ENCODE measurements at regions not wholly inside any gene's neighbourhood (a gene's known extent, or its start where the extent isn't known, plus 50 kb on each side); places are given as distances from the start of the nearest gene placed in this dataset.

- H3K9me3 Mint-ChIP-seq = peaks cover 21% of the 10 kb centered on the region; the same call in 1 of the 2 replicates
- H3K36me3 Mint-ChIP-seq (ENCODE audit: low read depth) = no peaks in the 10 kb centered on the region
Observed at GRCh38 chr2:239789711-239790110, 235.4 kb downstream of the NDUFA10 start.

DNA sequence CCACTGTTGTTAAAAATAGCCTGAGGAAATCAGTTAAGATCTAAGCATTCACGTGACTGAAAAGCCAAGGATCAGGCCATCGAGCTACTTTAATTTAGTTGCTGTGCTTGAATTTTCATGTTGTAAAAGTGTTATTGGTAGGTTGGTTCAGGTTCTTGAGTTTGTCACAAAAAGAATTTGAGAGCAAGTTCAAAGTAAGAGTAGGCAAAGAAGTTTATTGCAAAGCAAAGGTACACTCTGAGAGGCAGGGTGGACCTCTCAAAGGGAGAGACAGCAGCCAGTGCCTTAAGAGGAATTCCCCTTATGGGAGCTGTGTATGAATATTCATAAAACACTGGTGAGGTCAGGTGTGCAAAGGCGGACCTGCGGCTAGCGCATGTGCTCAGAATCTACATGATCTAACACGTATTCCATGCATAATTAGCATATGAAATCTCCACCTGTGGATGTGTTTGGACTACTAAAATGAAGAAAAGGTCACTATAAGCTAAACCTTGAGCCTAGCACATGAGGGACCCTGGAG lies 236.5 kb downstream of the NDUFA10 start:
- peaks cover 4% of the 10 kb centered on the region for H3K27me3 Mint-ChIP-seq (ENCODE audit: insufficient read depth)
- TF ChIP-seq, protein P1, sequence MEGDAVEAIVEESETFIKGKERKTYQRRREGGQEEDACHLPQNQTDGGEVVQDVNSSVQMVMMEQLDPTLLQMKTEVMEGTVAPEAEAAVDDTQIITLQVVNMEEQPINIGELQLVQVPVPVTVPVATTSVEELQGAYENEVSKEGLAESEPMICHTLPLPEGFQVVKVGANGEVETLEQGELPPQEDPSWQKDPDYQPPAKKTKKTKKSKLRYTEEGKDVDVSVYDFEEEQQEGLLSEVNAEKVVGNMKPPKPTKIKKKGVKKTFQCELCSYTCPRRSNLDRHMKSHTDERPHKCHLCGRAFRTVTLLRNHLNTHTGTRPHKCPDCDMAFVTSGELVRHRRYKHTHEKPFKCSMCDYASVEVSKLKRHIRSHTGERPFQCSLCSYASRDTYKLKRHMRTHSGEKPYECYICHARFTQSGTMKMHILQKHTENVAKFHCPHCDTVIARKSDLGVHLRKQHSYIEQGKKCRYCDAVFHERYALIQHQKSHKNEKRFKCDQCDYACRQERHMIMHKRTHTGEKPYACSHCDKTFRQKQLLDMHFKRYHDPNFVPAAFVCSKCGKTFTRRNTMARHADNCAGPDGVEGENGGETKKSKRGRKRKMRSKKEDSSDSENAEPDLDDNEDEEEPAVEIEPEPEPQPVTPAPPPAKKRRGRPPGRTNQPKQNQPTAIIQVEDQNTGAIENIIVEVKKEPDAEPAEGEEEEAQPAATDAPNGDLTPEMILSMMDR (IDR thresholded peaks at IDR 0.05) = no peak
- H3K9me3 Mint-ChIP-seq = peaks cover 21% of the 10 kb centered on the region; the same call in 1 of the 2 replicates
- H3K4me3 Mint-ChIP-seq = no peak overlapping the region
- no peak for DNase-seq
- no peaks in the 10 kb centered on the region for H3K4me1 Mint-ChIP-seq (ENCODE audit: low read depth)
- H3K36me3 Mint-ChIP-seq (ENCODE audit: low read depth) = no peaks in the 10 kb centered on the region
- no peak overlapping the region for H3K27ac Mint-ChIP-seq

More at GRCh38 chr2:239789711-239790110, 235.4 kb downstream of the NDUFA10 start:
- no peak for DNase-seq
- no peak overlapping the region for H3K4me3 Mint-ChIP-seq
- no peaks in the 10 kb centered on the region for H3K4me1 Mint-ChIP-seq (ENCODE audit: low read depth)
- TF ChIP-seq, protein P1 (IDR thresholded peaks at IDR 0.05) = no peak
- H3K27me3 Mint-ChIP-seq (ENCODE audit: insufficient read depth) = peaks cover 4% of the 10 kb centered on the region
- H3K27ac Mint-ChIP-seq = no peak overlapping the region

- DNase-seq = no peak
- no peak overlapping the region for H3K4me3 Mint-ChIP-seq
- TF ChIP-seq, protein P1 (IDR thresholded peaks at IDR 0.05) = no peak
- H3K4me1 Mint-ChIP-seq (ENCODE audit: low read depth) = no peaks in the 10 kb centered on the region
- H3K36me3 Mint-ChIP-seq (ENCODE audit: low read depth) = no peaks in the 10 kb centered on the region
- no peak overlapping the region for H3K27ac Mint-ChIP-seq
- H3K27me3 Mint-ChIP-seq (ENCODE audit: insufficient read depth) = peaks cover 3% of the 10 kb centered on the region
- H3K9me3 Mint-ChIP-seq = peaks cover 21% of the 10 kb centered on the region; the same call in 1 of the 2 replicates
Observed at GRCh38 chr2:239787538-239788050, 237.5 kb downstream of the NDUFA10 start.

DNA sequence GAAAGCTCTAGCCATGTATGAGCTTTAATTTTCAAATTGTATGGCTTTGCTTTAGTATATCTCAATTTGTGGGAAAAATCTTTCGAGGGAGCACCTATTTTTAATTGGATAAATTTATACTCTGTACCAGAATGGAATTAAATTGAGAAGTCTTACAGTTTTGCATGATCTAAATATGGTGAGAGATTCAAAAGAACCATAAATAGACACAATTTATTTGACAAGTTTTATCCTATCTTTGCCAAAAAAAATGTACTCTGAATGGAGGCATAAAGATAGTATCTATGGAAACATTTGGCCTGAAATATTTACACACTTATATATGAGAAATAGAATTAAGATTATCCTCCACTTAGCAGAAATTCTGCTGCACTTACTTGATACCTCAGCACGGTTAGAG lies 238.4 kb downstream of the NDUFA10 start:
- H3K9me3 Mint-ChIP-seq = peaks cover 24% of the 10 kb centered on the region
- H3K4me1 Mint-ChIP-seq (ENCODE audit: low read depth) = no peaks in the 10 kb centered on the region
- peaks cover 3% of the 10 kb centered on the region for H3K27me3 Mint-ChIP-seq (ENCODE audit: insufficient read depth)
- TF ChIP-seq, protein P1 (IDR thresholded peaks at IDR 0.05) = no peak
- H3K36me3 Mint-ChIP-seq (ENCODE audit: low read depth) = no peaks in the 10 kb centered on the region
- no peak overlapping the region for H3K27ac Mint-ChIP-seq
- DNase-seq = no peak
- no peak overlapping the region for H3K4me3 Mint-ChIP-seq

DNA sequence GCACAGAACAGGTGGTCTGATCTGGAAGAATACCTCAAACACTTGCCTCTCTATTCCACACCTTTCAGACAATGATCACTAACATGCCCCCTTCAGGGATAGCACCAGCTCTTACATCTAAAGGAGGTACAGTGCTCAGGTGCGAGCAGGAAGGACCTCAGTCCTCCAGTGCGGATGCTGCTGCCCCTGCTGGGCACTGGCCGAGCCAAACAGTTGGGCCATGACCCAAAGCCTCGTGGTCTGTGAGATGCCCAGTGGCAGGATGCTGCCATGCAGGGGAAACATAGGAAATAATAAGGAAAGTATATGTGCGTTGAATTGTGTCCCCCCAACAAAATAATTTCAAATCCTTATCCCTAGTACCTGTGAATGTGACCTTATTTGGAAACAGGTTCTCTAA lies 243.7 kb downstream of the NDUFA10 start:
- no peak for DNase-seq
- Mint-ChIP-seq H3K36me3 (ENCODE audit: low read depth) (no peaks in the 10 kb centered on the region), H3K27ac (no peak overlapping the region), H3K4me1 (ENCODE audit: low read depth) (no peaks in the 10 kb centered on the region), H3K27me3 (ENCODE audit: insufficient read depth) (peaks cover 4% of the 10 kb centered on the region), H3K9me3 (peaks cover 40% of the 10 kb centered on the region), H3K4me3 (no peak overlapping the region)
- TF ChIP-seq, protein P1 (IDR thresholded peaks at IDR 0.05) = no peak

All from HFFc6 (cell line).